Stomach (tissue), 4 donors: ENCODE measurements at regions not wholly inside any gene's neighbourhood (a gene's known extent, or its start where the extent isn't known, plus 50 kb on each side); places are given as distances from the start of the nearest gene placed in this dataset.

ENCODE experiments used
- CTCF ChIP-seq, 7 experiments: fragments of 450-650 bp in 4 of 7; fragments of 200-600 bp in 3 of 7; sonication (generic) in 3 of 7; IDR thresholded peaks; one replicate each; pipeline ENCODE4 v1.5.1; 2016 to 2019; ENCODE audit warnings: antibody characterized with exemption in 7 of 7, control low read depth in 2 of 7, mild to moderate bottlenecking in 1 of 7
- POLR2A ChIP-seq, 4 donors: fragments of 450-650 bp; IDR thresholded peaks; one replicate each; pipeline ENCODE4 v1.6.1; 2016; ENCODE audit warnings: antibody characterized with exemption in 4 of 4, control low read depth in 2 of 4, mild to moderate bottlenecking in 1 of 4, moderate library complexity in 1 of 4
- POLR2AphosphoS5 ChIP-seq, 3 donors: sonication (generic); formaldehyde crosslinking; IDR thresholded peaks; one replicate each; pipeline ENCODE4 v1.6.1; 2016; ENCODE audit warnings: antibody characterized with exemption in 3 of 3

- TF ChIP-seq CTCF (IDR thresholded peaks at IDR 0.05) = no peak
- no peak for TF ChIP-seq POLR2A (IDR thresholded peaks at IDR 0.05)
- no peak for TF ChIP-seq POLR2AphosphoS5 (IDR thresholded peaks at IDR 0.05)
Measured at GRCh38 chr9:89996116-89996515, 391.3 kb downstream of the GADD45G start.
